MCF 10A (cell line): ENCODE measurements at regions not wholly inside any gene's neighbourhood (a gene's known extent, or its start where the extent isn't known, plus 50 kb on each side); places are given as distances from the start of the nearest gene placed in this dataset.

Experiments used
- BruUV-seq: library from RNA; stranded (reverse); fragments of 400-500 nt; replicated peaks from 2 replicates; lab custom pipeline; 2021; lab: Mats Ljungman, UMichigan
- CTCF ChIA-PET: fragments of 300-600 bp; sonication (Branson Sonifier 250); formaldehyde crosslinking; extraction: SDS; loops from one replicate; lab custom pipeline; 2021; ENCODE audit warnings: antibody characterized with exemption, inconsistent platforms; lab: Yijun Ruan, JAX
- POLR2A ChIA-PET: fragments of 300-600, 350-650 bp; sonication (Branson Sonifier 250); formaldehyde crosslinking; extraction: SDS; loops from one replicate; lab custom pipeline; 2020; ENCODE audit warnings: antibody characterized with exemption, inconsistent platforms; lab: Yijun Ruan, JAX
- DNase-seq: peaks from one replicate; pipeline ENCODE4 v3.0.0-alpha.2; 2018; ENCODE audit not compliant: unreplicated experiment
- H3K27ac Mint-ChIP-seq: one replicate; pipeline ENCODE4 v1.8.0; 2022; ENCODE audit warnings: mild to moderate bottlenecking, low read depth, mixed read lengths; ENCODE audit not compliant: unreplicated experiment
- H3K27me3 Mint-ChIP-seq: one replicate; pipeline ENCODE4 v1.8.0; 2022; ENCODE audit warnings: mixed read lengths; ENCODE audit not compliant: insufficient read depth, unreplicated experiment
- H3K36me3 Mint-ChIP-seq: one replicate; pipeline ENCODE4 v1.8.0; 2022; ENCODE audit warnings: mild to moderate bottlenecking, moderate library complexity, mixed read lengths; ENCODE audit not compliant: insufficient read depth, unreplicated experiment
- H3K4me1 Mint-ChIP-seq: one replicate; pipeline ENCODE4 v1.8.0; 2022; ENCODE audit warnings: mixed read lengths; ENCODE audit not compliant: insufficient read depth, unreplicated experiment
- H3K4me3 Mint-ChIP-seq: one replicate; pipeline ENCODE4 v1.8.0; 2022; ENCODE audit warnings: mild to moderate bottlenecking, moderate library complexity, mixed read lengths; ENCODE audit not compliant: unreplicated experiment
- H3K9me3 Mint-ChIP-seq: one replicate; pipeline ENCODE4 v1.8.0; 2022; ENCODE audit warnings: mixed read lengths; ENCODE audit not compliant: unreplicated experiment
- intact Hi-C: fragments of 100-400 bp; cut with micrococcal nuclease; formaldehyde crosslinking; loops from 2 replicates; pipeline ENCODE4 v1.14.1; 2022
- TF ChIP-seq, protein P1 (sequence below): fragments of 200-600 bp; IDR thresholded peaks from one replicate; pipeline ENCODE4 v1.8.0; 2022; ENCODE audit warnings: antibody characterized with exemption, mild to moderate bottlenecking; ENCODE audit not compliant: unreplicated experiment

DNA sequence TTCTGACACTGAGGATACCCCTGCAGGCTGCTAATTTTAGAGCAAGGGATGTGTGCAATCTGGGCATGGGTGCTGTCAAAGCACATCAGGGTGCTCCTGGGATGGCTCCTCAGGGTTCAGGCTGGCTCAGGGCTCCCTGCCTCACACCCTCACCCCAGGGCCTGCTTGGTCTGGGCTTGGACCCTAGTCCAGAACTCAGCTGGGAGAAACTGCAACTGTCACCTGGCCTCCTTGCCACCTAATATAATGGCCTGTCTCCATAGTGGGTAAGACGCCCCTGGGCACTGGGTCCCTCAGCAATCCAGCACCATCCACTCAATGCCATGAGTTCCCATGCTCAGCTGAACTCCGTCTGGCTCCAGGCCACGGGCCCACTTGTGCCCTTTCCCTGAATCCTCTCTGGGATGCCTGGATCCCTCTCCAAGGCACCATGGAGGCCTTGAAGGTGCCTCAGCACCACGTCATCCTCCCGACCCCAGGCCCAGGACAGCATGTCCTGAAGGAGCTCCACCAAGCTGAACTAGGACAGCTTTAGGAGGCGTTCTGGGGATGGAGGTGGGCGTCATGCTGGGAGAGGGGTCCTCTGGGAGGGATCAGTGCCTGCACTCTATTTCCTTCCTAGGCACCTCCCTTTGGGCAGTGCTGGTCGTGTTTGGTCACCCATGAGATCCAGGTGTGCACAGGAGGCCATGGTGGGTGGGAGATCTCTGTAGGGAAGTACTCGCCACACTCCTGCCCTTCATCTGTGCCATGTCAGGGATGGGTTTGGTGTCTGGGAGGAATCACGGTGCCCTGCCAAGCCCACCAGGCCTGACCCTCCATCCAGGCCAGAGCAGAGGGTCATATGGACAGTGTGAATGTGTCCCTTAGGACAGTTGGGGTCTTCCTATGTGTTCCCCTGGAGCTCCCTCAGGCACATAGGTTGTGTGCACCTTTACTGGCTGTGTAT lies 1688.4 kb downstream of the TP53TG3F start:
- intact Hi-C loops: no loop called here
- Mint-ChIP-seq H3K4me1 (no peaks in the 10 kb centered on the region), H3K27me3 (no peaks in the 10 kb centered on the region), H3K4me3 (no peak overlapping the region), H3K9me3 (peaks cover 8% of the 10 kb centered on the region), H3K27ac (no peak overlapping the region), H3K36me3 (no peaks in the 10 kb centered on the region)
- ChIA-PET CTCF (no interaction called here), POLR2A (no interaction called here)
- no peak for DNase-seq
- no TSS peak for BruUV-seq
- TF ChIP-seq, protein P1, sequence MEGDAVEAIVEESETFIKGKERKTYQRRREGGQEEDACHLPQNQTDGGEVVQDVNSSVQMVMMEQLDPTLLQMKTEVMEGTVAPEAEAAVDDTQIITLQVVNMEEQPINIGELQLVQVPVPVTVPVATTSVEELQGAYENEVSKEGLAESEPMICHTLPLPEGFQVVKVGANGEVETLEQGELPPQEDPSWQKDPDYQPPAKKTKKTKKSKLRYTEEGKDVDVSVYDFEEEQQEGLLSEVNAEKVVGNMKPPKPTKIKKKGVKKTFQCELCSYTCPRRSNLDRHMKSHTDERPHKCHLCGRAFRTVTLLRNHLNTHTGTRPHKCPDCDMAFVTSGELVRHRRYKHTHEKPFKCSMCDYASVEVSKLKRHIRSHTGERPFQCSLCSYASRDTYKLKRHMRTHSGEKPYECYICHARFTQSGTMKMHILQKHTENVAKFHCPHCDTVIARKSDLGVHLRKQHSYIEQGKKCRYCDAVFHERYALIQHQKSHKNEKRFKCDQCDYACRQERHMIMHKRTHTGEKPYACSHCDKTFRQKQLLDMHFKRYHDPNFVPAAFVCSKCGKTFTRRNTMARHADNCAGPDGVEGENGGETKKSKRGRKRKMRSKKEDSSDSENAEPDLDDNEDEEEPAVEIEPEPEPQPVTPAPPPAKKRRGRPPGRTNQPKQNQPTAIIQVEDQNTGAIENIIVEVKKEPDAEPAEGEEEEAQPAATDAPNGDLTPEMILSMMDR: no peak

DNA sequence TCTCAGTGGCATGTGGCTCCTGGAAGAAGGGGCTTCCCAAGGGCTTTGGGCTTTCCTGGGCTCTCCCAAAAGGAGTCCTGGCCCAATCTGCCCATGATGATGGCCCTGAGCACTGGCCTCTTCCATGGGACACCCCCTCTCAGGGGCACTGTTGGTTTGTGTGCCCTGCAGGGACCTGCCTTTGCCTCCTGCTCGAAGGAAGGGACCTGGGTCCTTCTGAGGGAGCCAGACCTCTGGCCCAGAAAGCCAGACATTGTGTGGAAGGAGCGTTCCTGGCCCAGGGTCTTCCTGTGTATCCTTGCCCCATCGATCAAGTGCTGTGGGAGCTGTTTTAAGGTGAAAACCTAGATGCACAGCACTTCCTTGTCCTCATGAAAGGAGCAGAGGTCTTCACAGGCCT lies 1689.3 kb downstream of the TP53TG3F start:
- H3K36me3 Mint-ChIP-seq: no peaks in the 10 kb centered on the region
- H3K27me3 Mint-ChIP-seq: no peaks in the 10 kb centered on the region
- peaks cover 7% of the 10 kb centered on the region for H3K9me3 Mint-ChIP-seq
- TF ChIP-seq, protein P1: no peak
- POLR2A ChIA-PET: no interaction called here
- H3K27ac Mint-ChIP-seq: no peak overlapping the region
- no peak for DNase-seq
- no peak overlapping the region for H3K4me3 Mint-ChIP-seq
- CTCF ChIA-PET: no interaction called here
- H3K4me1 Mint-ChIP-seq: no peaks in the 10 kb centered on the region
- intact Hi-C loops: no loop called here
- no TSS peak for BruUV-seq

DNA sequence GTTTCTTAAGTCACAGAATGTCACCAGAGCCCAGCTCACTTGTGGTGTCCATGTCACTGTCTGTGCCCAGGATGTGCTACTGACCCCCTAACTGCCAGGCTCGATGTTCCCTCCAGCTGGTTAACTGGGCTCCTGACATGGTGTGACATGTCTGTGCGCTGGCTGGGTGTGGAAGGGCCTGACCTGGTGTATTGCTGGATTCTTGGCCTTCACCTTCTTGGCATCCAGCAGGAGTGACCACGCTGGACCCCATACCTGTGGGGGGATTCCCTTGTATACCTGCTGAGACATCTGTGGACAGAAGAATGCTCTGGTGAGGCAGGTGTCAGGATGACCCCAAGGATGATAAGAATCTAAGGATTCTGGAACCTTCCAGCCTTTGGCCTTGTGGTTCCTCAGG lies 1690.1 kb downstream of the TP53TG3F start:
- Mint-ChIP-seq H3K27ac (no peak overlapping the region), H3K9me3 (no peaks in the 10 kb centered on the region), H3K27me3 (no peaks in the 10 kb centered on the region), H3K36me3 (no peaks in the 10 kb centered on the region), H3K4me3 (no peak overlapping the region), H3K4me1 (no peaks in the 10 kb centered on the region)
- no TSS peak for BruUV-seq
- intact Hi-C loops: no loop called here
- TF ChIP-seq, protein P1: no peak
- no peak for DNase-seq
- ChIA-PET POLR2A (no interaction called here), CTCF (interaction anchor here (0.6 kb wide), 1 partner anchor 232 kb away, joined by 5 read pairs; no protein-coding TSS in a partner anchor)

DNA sequence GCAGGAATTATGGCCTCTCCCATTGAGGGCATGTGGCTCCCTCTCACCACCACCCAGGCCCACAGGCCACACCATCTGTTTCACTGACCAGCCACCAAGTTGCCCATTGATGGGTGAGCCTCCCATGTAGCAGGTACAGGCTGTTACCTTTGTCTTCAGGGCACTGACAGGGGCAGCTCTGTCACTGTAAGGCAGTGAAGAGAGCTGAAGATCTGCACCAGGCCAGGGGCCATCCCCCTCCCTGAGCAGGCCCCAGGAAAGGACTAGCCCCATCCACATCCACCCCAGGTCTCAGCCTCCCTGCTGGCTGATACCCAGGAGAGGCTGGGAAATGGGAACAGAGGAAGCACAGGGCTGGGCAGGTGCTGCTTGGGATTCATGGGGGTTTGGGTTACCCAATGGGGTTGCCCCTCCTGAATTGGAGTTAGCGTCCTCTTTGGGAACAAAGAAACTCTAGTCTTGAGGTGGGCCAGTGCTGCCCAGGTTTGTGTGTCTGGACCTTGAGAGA lies 1691.4 kb downstream of the TP53TG3F start:
- BruUV-seq: no TSS peak
- H3K4me3 Mint-ChIP-seq: no peak overlapping the region
- no peaks in the 10 kb centered on the region for H3K9me3 Mint-ChIP-seq
- no peaks in the 10 kb centered on the region for H3K27me3 Mint-ChIP-seq
- ChIA-PET CTCF (no interaction called here), POLR2A (no interaction called here)
- no peaks in the 10 kb centered on the region for H3K36me3 Mint-ChIP-seq
- TF ChIP-seq, protein P1: no peak
- DNase-seq: no peak
- no peak overlapping the region for H3K27ac Mint-ChIP-seq
- intact Hi-C loops: no loop called here
- no peaks in the 10 kb centered on the region for H3K4me1 Mint-ChIP-seq
